LoVo (cell line): ENCODE measurements at regions not wholly inside any gene's neighbourhood (a gene's known extent, or its start where the extent isn't known, plus 50 kb on each side); places are given as distances from the start of the nearest gene placed in this dataset.

Source experiments
- DNase-seq: peaks from one replicate; pipeline ENCODE4 v3.0.0-alpha.2; 2016; ENCODE audit warnings: low spot score

DNA sequence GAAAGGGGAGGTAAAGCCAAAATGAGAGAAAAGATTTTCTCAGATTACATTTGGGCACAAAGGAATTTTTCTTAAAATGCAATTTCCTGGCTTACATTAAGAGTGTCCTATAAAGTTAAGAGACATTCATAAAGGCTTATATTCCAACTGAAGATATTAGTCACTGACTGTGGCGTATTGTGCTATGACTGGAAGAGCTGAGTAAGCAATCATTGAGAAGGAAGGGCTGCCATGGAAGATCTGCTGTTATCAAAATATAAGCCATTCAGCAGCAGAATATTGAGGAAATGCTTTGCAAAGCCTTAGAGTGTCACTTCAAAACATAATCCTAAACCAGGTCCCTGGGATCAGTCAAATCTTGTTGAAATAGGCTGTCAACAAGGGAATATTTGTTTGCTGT is 593.9 kb downstream of the TUSC7 start:
- DNase-seq = no peak

DNA sequence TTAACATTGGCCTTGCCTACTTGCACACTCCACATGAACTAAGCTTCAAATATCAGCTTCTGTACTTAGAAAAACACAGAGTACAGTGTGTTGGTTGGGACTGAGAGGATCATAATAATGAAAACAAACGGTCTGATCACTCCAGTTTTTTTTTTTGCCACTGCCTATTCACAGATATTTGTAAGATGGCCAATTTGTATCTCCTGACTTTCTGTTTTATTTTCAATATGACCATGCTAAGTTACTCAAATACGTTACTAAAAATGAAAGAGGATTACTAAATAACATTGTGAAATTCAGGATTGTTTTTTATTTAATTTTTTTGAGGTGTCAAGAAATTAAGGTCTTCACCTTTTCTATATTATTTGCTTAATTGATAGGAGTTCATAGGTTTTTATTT is 595.1 kb downstream of the TUSC7 start:
- DNase-seq = no peak

DNA sequence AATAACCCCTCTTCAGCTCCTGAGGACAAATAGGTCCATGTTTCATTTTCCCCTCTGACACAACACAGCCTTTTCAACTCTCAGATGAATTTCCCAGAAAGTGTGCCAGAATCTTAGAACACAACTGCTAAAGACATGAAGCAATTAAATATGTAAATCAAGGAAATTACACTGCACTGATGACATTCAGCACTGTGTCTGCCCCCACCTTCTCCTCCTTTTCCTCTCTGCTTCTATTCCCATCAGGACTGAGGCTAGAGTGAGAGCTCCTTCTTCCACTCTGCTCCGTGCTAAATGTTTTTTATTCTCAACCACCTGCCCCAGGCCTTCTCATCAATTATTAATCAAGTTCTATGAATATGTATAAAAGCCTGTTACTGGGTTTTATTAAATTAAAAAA is 596.1 kb downstream of the TUSC7 start:
- DNase-seq = no peak

DNA sequence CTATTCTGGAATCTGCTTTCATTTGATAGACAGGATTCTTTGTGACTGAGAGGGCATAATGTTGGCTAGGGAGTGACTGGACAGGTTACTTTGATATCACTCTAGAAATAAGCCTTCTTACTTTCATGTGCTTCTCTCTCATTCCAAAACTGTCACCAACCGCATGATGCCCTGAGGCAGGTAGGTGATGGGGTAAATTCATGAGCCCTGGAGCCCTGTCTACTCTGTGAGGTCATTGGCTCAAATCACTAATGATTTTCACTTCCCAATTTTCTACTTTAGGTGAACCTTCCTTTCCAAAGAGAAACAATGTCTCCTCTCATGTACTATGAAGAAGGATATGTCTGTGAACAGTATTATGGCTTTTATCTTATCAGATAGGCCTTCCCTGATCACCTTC is 596.7 kb downstream of the TUSC7 start:
- DNase-seq = no peak

DNA sequence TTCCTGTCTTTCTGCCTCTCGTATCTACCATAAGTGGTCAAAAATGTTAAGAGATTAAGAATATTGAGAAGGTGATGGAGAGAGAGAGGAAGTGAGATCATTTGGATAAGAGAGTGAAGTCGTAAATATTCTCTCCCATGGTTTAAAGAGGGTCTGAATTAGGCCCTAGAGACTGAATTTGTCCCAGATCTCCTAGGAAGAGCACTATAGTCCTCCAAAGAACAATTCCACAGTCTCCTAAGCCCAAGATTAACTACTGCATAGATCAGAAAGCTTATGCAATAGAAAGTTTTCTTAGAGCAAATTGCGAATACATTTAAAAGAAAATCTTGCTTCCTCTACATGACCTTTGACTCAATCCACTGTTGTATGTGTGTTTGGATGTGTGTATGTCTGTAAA is 598.8 kb downstream of the TUSC7 start:
- no peak for DNase-seq

DNA sequence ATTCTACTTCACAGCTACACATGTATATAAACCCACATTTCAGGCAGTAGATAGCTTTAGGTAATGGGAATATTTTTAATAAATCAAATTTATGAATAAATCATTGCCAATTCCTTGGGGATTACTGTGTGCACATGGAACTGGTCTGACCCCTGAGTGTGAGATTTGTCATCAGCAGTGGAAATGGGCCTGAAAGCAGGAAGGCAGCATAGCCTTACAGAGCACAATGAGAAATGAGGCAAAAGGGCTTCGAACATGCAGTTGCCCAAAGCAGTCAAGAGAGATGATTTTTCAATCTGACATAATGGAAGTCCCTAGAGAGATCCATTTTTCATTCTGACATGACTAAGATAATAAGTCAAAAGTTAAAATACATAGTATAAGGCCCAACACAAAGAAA is 599.2 kb downstream of the TUSC7 start:
- DNase-seq = no peak

DNA sequence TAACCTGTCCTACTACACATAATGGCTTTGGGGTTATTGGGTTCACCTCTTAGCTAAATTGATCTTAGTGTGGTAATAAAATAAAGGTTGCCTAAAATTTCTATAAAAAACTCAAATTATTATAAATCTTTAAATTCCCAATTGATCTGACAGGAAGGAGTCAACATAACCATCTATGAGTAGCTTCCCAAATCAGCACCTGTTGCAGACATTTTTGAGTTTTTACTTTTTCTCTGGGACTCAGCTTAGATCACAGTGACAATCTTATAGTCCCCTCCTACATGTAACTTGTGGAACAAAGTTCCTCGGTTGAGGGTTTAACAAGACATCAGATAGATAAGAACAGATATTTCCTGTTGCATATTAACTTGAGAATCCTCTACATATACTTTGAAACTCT is 601.0 kb downstream of the TUSC7 start:
- no peak for DNase-seq

DNA sequence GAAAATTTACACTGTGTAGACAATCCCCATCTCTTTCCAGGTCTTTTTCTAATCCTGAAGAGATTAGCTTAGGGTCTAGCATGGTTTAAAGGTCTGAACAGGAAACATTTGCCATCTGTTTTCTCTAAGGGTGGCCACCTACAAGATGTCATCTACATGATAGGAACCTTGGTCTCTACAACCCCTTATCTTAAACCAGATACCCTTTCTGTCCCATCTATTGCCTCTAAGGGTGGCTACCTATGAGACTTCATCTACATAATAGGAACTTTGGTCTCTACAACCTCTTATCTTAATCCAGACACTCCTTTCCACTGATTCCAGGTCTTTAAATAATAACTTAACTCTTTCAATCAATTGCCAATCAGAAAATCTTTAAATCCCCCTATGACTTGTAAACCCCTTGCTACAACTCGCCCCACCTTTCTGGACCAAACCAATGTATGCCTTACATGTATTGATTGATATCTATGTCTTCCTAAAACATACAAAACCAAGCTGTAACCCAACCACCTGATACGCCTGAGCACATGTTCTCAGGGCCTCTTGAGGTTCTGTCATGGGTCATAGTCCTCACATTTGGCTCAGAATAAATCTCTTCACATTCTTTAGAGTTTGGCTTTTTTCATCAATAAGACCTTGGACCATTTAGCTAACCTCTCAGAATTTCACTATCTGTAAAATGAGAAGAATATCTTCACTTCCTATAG is 605.0 kb downstream of the TUSC7 start:
- no peak for DNase-seq

DNA sequence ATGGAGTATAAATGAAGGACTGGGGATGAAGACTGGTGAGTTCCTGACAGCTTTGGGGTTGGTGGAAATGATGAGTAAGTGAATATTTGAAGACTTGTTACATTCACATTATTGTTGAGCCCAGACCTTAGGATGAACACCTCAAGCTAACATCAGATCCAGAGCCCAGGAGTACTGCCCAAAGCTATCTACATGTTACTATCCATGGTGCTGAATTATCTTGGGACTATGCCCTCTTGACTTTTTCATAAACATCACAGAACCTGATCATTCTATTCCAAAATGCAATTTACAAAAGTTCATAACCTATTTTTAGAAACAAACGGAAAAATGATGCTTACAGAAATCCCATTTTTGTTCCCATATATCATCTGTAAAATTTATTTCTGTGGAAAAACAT is 613.3 kb downstream of the TUSC7 start:
- DNase-seq = no peak

DNA sequence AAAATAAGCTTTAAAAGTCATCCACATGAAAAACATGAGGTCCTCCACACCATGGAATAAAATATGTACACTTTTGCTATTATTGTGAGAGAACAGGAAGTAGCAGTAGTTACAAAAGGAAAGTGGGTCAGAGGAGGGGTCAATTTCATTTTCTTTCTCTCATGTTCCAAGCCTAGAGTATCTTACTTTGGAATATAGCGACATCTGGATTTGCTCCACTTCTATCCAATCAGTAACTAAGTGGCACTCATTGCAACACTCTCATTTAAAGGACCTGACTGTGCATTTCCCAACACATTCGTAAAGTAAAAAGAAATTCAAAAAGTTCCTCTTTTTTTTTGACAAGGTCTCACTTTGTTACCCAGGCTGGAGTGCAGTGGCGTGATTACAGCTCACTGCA is 637.3 kb downstream of the TUSC7 start:
- no peak for DNase-seq

DNA sequence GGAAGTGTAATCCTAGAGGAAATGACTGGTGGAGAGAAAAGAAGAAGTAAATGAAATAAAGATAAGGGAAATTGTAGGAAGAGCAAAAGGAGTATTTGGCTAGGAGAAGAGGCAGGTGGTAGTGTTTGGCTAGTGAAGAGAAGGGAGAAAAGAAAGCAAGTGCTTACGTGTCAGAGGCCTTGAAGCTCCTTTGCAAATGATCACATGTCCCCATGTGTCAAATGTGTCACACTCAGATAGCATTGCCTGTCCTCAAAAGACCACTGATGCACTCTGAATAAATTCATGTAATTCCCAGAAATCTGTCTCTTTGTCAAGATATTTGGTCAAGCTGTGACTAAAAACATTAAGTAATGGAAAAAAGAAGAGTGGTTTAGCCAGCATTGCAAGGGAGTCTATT is 639.3 kb downstream of the TUSC7 start:
- no peak for DNase-seq

DNA sequence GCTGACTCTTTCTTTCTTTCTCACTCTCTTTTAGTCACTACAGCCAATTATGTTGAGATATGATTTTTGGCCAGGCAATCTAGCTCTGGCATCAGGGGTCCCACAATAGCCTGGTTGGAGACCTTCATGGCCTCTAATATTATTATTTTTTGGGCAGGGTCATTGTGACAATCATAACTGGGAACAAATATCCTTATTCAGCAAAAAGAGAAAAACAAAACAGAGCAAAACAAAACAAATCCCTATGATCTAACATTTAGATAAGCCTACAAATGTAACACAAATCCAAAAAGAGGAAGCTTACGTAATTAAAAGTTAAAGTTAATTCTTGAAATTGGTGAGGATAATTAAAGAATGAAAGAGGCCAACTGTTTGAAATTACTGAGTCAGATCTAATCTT is 640.0 kb downstream of the TUSC7 start:
- DNase-seq = no peak

DNA sequence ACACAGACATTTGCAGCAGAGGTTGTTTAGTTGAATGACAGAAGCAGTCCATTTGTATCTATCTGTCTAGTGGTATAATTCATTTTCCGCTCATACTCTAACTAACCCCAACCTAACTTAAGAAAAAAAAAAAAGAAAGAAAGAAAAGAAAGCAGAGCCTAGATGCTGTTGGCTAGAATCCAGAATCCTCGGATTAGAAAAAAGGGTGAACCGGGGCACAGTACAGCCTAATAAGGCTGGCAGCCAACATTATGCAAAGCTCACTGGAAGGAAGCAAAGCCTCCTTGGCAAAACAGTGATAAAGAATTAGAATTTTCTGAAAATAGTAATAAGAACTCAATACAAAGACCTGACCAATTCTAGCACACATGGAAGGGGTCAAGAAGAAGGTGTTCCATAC is 640.8 kb downstream of the TUSC7 start:
- no peak for DNase-seq

DNA sequence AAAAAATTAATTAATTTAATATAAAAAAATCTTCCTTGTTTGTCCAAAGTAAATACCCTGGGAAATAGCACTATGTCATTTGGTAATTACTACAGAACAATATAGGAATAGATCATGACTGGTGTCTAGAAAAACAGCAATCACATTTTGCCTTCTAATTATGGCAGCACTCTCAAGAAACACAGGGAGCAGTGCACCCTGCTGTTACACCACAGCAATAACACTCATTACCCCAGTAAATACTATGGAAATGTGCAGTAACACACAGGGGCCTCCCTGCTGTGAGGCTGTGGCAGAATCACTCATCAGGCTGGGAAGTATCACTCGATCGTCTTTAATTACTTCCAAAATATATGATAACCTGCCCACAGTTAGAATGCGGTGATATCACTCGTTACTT is 646.0 kb downstream of the TUSC7 start:
- no peak for DNase-seq

DNA sequence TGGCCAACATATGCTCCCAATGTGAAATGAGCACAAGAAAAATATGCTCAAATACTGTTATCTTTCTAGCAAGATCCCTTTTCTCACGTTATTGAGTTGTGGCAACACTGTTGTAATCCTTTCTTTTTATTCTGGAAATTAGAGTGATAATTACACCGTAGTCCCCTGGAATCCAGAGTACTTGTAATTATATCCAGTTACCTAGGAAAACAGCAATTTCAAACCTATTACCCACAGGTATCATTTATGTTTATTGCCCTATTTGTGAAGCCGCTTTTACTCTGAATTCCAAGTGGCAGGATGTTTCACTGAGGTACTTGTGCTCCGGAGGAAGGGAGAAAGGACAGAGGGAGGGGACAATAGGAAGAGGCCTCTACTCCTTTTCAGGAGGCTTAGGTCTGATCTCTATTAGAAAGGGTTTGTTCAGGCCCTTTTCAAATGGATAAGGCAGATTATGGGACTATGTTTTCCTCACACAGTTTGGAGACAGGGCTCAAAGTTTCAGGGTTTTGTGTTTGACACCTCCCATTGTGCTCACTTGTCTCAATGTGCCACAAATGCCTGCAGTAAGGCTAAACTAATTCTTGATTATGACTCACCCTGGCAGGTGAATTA is 646.6 kb downstream of the TUSC7 start:
- DNase-seq = no peak

DNA sequence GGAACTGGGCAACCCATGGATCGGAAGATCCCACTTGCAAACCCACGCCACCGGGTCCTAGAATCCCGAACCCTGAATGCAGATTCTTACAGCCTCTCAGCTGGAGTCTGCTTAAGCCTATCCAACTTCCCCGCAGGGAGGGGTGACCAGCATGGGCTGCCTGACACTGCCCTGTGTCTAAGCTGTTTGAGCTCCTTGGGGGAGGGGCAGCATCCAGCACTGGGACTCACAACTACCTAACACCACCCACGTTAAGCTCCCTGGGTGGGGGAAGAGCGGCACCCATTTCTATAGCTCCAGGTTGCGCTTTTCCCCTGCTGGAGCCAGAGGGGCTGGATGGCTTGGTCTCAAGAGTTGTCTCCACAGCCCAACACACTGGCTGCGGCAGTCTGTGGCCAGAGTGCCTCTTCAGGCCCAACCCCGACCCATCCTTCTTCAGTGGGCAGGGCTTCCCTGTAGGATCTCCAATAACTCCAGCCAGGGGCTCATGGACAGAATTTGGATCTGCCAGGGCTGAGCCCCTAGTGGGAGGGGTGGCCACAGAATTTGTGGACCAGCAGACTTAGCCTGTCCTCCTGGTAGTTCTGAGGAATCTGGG is 649.2 kb downstream of the TUSC7 start:
- no peak for DNase-seq

DNA sequence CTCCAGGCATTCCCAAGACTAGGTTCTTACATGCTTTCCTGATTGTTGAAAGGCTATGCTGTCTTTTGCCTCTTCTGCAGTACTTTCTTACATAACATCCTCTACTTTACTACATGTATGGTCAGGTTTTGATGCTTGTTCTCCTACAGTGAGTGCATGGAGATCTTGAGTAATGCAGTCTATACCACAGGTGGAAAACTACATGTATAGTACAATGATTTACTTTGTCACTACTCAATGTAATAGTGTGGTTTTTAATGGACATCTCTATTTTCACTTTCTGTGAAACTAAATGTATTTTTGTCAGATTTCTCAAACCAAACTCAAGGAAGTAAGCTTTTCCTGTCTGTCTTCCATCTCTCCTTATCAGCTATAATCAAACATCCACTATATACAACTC is 657.0 kb downstream of the TUSC7 start:
- no peak for DNase-seq

DNA sequence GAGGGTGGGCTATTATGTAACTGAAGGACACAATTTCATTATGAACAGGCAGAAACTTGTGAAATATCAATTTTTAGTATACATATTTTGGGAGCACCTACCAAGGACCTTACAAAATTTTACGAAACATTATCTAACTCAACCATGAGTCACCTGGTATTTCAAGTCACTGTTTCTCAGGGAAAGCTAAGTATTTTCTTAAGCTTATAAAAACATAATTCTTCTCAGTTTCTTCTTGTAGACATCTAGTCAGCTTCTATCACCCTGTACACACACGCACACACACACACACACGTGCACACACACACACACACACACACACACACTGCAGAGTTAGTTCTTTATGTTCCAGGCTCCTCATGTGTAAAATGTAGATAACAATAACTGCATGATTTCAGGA is 658.3 kb downstream of the TUSC7 start:
- DNase-seq = no peak

DNA sequence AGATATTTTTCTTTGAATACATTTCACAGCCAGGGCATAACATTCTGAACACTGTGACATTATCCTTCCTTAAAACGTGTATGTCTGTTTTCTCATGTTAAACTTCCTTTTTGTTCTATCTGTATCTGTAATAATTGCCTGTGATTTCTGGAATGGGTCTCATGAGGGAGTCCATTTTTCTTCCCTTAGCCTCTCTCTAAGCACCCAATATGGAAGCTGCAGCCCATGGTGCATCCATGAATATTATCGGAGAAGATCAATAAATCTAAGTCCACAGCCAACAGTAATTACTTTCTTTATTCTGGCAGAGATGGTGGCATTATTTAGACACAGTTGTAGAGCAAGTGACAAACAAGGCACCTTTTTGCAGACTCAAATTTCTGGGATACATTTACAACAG is 671.1 kb downstream of the TUSC7 start:
- no peak for DNase-seq

DNA sequence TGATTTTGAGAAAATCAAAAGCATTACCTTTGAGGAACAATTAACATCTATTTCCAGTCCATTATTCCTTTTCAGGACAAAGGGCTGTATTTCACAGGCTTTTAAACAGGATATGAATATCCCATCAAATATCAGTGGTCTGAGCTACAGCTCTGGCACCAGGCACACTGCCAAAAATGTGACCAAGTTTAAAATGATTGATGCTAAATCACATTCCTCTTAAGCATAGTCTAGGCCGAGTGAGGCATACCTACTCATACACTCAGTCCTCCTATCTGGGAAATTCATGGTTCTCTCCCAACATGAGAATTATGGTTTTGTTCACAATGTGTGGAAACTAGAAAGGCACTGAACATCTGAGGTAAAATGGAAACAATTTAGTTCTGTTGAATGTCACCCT is 683.5 kb downstream of the TUSC7 start:
- no peak for DNase-seq

DNA sequence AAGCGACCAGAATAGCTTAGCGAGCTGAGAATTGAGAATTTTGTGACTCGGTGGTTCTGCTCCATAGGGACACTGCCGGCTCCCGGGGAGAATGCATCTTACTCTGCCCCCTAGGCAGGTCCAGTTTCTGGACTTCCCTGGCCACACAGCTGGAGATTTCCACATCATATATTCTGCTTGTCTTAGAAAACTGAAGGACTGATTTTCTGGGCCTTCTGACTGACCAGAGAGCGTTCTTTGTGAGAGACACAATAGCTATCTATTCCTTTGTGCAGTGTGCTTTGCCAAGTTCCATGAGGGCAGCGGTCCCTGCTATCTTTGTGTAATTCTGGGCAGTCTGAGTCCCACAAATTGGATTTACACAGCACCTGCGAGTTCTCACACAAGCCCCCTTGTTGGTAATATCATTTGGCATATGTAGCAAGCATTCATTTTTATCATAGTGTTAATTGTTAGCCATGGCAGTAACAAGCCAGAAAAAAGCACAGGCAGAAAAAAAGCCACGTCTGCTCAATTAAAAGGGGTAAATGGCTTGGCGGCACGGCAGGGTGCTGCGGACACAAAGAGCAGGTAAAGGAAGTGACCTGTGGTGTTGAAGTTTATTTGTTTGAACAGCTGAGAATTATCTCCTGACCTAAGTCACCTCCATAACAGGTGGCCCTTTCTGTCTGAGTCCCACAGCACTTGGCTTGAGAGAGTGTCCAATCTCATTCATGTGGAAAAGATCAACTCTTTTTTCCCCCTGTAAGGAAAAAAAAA is 688.7 kb downstream of the TUSC7 start:
- no peak for DNase-seq

DNA sequence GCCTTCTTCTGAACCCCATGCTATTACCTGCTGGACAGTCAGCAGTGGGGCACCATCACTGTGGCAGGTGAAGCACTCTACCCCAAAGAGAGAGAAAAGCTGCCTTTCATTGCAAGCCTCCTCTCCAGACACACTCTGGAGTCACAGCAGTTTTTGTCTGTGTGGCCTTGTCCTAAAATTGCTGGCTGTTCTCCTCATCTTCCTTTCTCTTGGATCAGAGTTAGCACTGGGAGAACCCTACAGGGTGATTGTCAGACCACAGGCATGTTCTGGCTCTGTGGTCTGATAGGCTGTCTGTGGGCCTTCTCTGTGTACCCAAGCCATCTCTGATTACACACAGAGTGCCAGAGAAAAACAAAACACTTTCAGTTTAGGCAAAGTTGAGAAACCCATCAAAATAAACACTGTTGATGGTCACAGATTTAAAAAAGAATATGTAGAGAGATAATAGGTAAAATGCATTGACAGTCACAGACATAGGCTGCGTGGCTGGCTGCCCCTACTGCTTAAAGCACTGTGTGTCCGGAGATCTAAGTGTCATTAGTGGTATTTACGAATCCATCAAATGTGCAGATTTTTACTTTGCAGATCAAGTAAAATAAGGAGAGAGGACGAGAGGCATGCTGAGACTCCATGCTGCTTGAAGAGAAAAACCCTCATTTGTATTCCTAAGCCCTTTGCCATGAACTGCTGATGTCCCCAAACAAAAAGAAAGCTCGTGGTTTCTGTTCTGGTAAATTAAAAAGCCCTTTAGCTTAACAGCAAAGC is 689.9 kb downstream of the TUSC7 start:
- DNase-seq = no peak
